Esophagus muscularis mucosa (tissue), 4 donors: ENCODE measurements at regions not wholly inside any gene's neighbourhood (a gene's known extent, or its start where the extent isn't known, plus 50 kb on each side); places are given as distances from the start of the nearest gene placed in this dataset.
A peak's percentile ranks its signal among the peaks of the same experiment; 100 is the strongest.

ENCODE experiments used
- DNase-seq: peaks from one replicate; pipeline ENCODE4 v3.0.0-alpha.2; 2017; ENCODE audit errors: extremely low spot score
- H3K27ac ChIP-seq, 4 donors: fragments of 200-600 bp; sonication (generic); replicated peaks in 1 of 4; 1 replicate in 3 of 4; 2 replicates in 1 of 4; pipeline ENCODE4 v1.5.1; 2016 to 2019; ENCODE audit warnings: mild to moderate bottlenecking in 1 of 4
- H3K27me3 ChIP-seq, 4 donors: fragments of 200-600 bp; sonication (generic); one replicate each; pipeline versions ENCODE4 v1.5.1 to v1.6.0; 2016 to 2019
- H3K36me3 ChIP-seq, 4 donors: fragments of 200-600 bp; sonication (generic); one replicate each; pipeline ENCODE4 v1.5.1; 2016 to 2019
- H3K4me1 ChIP-seq, 4 donors: fragments of 200-600 bp; sonication (generic); one replicate each; pipeline ENCODE4 v1.5.1; 2016 to 2019
- H3K4me3 ChIP-seq, 4 donors: fragments of 200-600 bp; sonication (generic); 1 replicate in 2 of 4; 2 replicates in 2 of 4; pipeline ENCODE4 v1.5.1; 2016 to 2019; ENCODE audit warnings: mild to moderate bottlenecking in 4 of 4, moderate library complexity in 1 of 4
- H3K9me3 ChIP-seq, 4 donors: fragments of 200-600 bp; sonication (generic); 1 replicate in 3 of 4; 2 replicates in 1 of 4; pipeline ENCODE4 v1.5.1; 2016 to 2019
- CTCF ChIP-seq, 3 experiments: fragments of 200-600 bp in 2 of 3; fragments of 450-650 bp in 1 of 3; sonication (generic) in 2 of 3; IDR thresholded peaks; one replicate each; pipeline ENCODE4 v1.5.1; 2017 to 2019; ENCODE audit warnings: antibody characterized with exemption in 3 of 3, mild to moderate bottlenecking in 2 of 3, moderate library complexity in 1 of 3
- EP300 ChIP-seq: sonication (generic); formaldehyde crosslinking; IDR thresholded peaks from one replicate; pipeline ENCODE4 v1.6.1; 2017; ENCODE audit warnings: antibody characterized with exemption
- POLR2A ChIP-seq: fragments of 450-650 bp; IDR thresholded peaks from one replicate; pipeline ENCODE4 v1.6.1; 2017; ENCODE audit warnings: antibody characterized with exemption, moderate library complexity, mild to moderate bottlenecking, low read depth
- POLR2AphosphoS5 ChIP-seq, 2 donors: sonication (generic); formaldehyde crosslinking; IDR thresholded peaks; one replicate each; pipeline ENCODE4 v1.6.1; 2017; ENCODE audit warnings: antibody characterized with exemption in 2 of 2
- WGBS: methylation state at CpG from one replicate; pipeline ENCODE4 v1.1.5; 2018; 5-methylcytosine and 5-hydroxymethylcytosine counted together
- intact Hi-C: fragments of 100-400 bp; cut with DNase I; formaldehyde crosslinking; loops from one replicate; pipeline ENCODE4 v1.15.1; 2023

DNA sequence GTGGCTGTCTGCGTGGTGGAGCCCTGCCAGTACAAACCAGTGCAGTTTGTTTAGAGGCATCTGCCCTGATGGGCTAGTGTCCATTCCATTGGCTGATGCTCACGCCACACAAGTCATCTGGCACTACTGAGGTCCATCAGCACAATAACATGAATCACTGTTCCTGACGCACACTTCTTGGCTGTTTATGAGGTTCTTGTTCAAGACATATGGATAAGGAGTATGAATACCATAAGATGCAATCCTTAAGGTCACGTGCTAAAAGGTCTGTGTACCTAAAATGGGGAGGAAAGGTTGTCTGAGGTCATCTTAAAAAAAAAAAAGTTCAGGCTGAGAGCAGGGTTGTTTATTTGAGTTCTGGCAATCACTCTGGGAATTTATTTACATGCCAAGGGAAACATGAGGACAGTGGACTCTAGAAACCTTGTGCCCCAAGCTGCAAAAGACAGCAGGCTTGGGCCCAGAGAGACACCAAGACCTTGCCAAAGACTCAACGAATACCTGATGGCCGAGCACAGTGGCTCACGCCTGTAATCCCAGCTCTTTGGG lies 54.1 kb upstream of the SHLD1 start:
- intact Hi-C loops = no loop called here
- WGBS = 70% methylated on average over 7 of the region's 7 CpGs
- DNase-seq = no peak
- H3K4me1 ChIP-seq = peaks cover 0 to 11% (median 4%) of the 10 kb centered on the region in 4 donors
- H3K36me3 ChIP-seq = no peaks in the 10 kb centered on the region
- H3K27ac ChIP-seq = no peak overlapping the region
- no peaks in the 10 kb centered on the region for H3K27me3 ChIP-seq
- no peaks in the 10 kb centered on the region for H3K9me3 ChIP-seq
- no peak overlapping the region for H3K4me3 ChIP-seq
- TF ChIP-seq POLR2AphosphoS5 (IDR thresholded peaks at IDR 0.05) (no peak), POLR2A (no peak), CTCF (IDR thresholded peaks at IDR 0.05) (no peak), EP300 (no peak)

DNA sequence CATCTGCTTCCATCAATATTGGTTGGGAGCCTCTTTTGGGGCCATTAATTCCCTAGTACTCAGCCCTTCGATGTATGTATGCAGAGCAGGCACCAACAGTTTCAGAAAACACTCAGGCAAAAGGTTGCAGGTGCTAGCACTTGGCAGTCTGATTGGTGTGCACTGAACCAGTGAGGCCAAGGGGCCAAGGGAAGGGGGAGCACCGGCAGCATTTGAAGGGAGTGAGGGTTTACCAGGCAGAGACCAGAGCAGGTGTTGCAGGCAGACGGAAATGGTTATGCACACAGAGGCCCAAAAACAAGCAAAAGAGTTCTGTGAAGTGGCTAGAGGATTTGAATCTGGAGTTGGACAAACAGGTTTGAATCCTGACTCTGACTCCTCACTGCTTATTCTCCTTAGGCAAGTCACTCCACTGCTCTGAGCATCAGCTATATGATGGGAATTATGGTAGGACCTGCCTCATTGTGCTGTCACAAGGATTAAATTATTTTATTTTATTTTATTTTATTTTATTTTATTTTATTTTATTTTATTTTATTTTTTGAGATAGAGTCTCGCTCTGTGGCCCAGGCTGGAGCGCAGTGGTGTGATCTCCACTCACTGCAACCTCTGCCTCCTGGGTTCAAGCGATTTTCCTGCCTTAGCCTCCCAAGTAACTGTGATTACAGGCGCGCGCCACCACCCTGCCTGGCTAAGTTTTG lies 58.1 kb upstream of the SHLD1 start:
- H3K27me3 ChIP-seq = no peaks in the 10 kb centered on the region
- peaks cover 0 to 21% (median 9%) of the 10 kb centered on the region in 4 donors for H3K4me1 ChIP-seq
- H3K9me3 ChIP-seq = no peaks in the 10 kb centered on the region
- H3K27ac ChIP-seq = no peak overlapping the region
- WGBS = 93% methylated on average over 9 of the region's 9 CpGs
- intact Hi-C loops = no loop called here
- no peak overlapping the region for H3K4me3 ChIP-seq
- DNase-seq = no peak
- no peak for TF ChIP-seq EP300
- TF ChIP-seq CTCF (IDR thresholded peaks at IDR 0.05) = no peak
- TF ChIP-seq POLR2AphosphoS5 (IDR thresholded peaks at IDR 0.05) = no peak
- no peak for TF ChIP-seq POLR2A
- no peaks in the 10 kb centered on the region for H3K36me3 ChIP-seq

DNA sequence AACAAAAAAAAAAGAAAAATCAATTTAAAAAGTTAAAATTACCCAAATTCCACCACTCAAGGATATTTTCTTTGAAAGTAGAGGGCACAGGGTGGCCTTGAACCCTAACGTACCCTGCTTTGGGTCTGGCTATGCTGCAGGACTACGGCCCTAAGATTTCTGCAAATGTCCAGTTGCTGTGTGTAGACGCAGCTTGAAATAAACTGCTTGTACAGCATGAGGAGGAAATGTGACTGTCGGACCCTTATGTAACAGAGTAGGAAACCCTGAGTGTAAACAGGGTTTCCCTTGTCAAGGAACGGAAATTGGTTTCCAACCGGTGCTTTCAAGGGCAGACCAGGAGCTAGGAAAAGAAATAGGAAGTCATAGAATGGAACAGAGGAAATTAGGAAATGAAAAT lies 60.7 kb upstream of the SHLD1 start:
- H3K27ac ChIP-seq = peak overlapping the region in 2 of 4 donors; percentile 15 to 22
- 74% methylated on average over 6 of the region's 6 CpGs for WGBS
- intact Hi-C loops = no loop called here

GRCh38 chr20:5688431-5688972 lies 61.7 kb upstream of the SHLD1 start:
- no peak overlapping the region for H3K4me3 ChIP-seq
- no peak for TF ChIP-seq CTCF (IDR thresholded peaks at IDR 0.05)
- no peak for TF ChIP-seq POLR2A
- no peak for TF ChIP-seq POLR2AphosphoS5 (IDR thresholded peaks at IDR 0.05)
- TF ChIP-seq EP300 = no peak
- no peak for DNase-seq
- peaks cover 0 to 11% (median 5%) of the 10 kb centered on the region in 4 donors for H3K4me1 ChIP-seq
- no peaks in the 10 kb centered on the region for H3K36me3 ChIP-seq
- intact Hi-C loops = no loop called here
- 65% methylated on average over 9 of the region's 12 CpGs for WGBS
- H3K27ac ChIP-seq = peak overlapping the region in 2 of 4 donors; percentile 15 to 36
- H3K27me3 ChIP-seq = no peaks in the 10 kb centered on the region
- H3K9me3 ChIP-seq = no peaks in the 10 kb centered on the region

More for the DNA sequence above, 60.7 kb upstream of the SHLD1 start:
- no peak overlapping the region for H3K4me3 ChIP-seq
- TF ChIP-seq CTCF (IDR thresholded peaks at IDR 0.05) (no peak), EP300 (no peak), POLR2AphosphoS5 (IDR thresholded peaks at IDR 0.05) (no peak), POLR2A (no peak)
- peaks cover 0 to 11% (median 5%) of the 10 kb centered on the region in 4 donors for H3K4me1 ChIP-seq
- H3K9me3 ChIP-seq = no peaks in the 10 kb centered on the region
- DNase-seq = no peak
- H3K36me3 ChIP-seq = no peaks in the 10 kb centered on the region
- no peaks in the 10 kb centered on the region for H3K27me3 ChIP-seq
